ENCODE measurements at regions not wholly inside any gene's neighbourhood (a gene's known extent, or its start where the extent isn't known, plus 50 kb on each side); places are given as distances from the start of the nearest gene placed in this dataset.
"Not testable (repeated sequence)": the region's sequence is repeated elsewhere in the genome, so short reads cannot be mapped to it uniquely, and the experiment has no call there.

GRCh38 chr15:30755036-30755687 is 129.2 kb downstream of the ARHGAP11B start:
- DNase-seq (ENCODE audit: low read depth in 4 of 4, low spot score in 1 of 4) = peak; percentile 38 to 79 (median 47)

DNA sequence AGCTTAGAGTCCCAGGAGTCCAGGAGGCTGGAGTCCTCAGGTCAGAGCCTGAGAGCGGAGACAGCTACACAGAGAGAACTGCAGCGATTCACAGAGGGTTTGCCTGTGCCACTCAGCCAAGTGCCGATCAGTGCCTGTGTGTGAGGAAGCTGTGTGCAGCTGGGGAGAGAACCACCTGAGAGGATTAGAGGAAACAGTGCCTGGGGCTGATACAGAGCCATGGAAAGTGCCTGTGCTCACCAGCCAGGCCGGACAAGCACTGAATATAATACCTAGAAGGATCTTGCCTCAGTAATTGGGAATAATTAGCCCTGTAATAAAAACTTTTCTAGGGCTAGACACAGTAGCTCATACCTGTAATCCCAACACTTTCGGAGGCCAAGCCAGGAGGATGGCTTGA is 134.7 kb downstream of the ARHGAP11B start:
- DNase-seq (ENCODE audit: low read depth in 4 of 4, low spot score in 1 of 4) = not testable (repeated sequence)

GRCh38 chr15:30761365-30761764 is 135.4 kb downstream of the ARHGAP11B start:
- not testable (repeated sequence) for DNase-seq (ENCODE audit: low read depth in 4 of 4, low spot score in 1 of 4)

- not testable (repeated sequence) for DNase-seq (ENCODE audit: low read depth in 4 of 4, low spot score in 1 of 4)
These were observed 134.2 kb upstream of the FAN1 start for GRCh38 chr15:30769390-30770124.

DNA sequence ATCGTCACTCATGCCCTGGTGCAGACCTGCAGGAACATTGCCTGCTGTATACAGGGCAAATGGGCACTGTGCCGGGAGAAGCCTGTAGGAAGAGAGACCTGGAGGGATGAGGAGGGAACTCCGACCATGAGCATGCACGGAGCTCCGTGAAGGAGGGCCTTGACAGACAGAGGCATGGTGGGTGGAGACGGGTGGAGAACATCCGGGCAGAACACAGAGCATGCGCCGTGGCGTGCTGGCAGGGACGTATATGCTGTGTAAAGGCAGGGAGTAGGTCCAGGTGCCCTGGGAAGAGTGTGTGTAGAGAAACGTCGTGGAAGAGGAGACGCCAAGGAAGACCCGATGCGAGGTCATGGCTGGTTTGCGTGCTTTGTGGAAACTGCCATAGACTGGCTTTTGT is 133.0 kb upstream of the FAN1 start:
- DNase-seq (ENCODE audit: low read depth in 4 of 4, low spot score in 1 of 4) = no peak

GRCh38 chr15:30783019-30783418 is 120.7 kb upstream of the FAN1 start:
- DNase-seq (ENCODE audit: low read depth in 4 of 4, low spot score in 1 of 4) = no peak

GRCh38 chr15:30788595-30788994 is 115.1 kb upstream of the FAN1 start:
- no peak for DNase-seq (ENCODE audit: low read depth in 4 of 4, low spot score in 1 of 4)

DNA sequence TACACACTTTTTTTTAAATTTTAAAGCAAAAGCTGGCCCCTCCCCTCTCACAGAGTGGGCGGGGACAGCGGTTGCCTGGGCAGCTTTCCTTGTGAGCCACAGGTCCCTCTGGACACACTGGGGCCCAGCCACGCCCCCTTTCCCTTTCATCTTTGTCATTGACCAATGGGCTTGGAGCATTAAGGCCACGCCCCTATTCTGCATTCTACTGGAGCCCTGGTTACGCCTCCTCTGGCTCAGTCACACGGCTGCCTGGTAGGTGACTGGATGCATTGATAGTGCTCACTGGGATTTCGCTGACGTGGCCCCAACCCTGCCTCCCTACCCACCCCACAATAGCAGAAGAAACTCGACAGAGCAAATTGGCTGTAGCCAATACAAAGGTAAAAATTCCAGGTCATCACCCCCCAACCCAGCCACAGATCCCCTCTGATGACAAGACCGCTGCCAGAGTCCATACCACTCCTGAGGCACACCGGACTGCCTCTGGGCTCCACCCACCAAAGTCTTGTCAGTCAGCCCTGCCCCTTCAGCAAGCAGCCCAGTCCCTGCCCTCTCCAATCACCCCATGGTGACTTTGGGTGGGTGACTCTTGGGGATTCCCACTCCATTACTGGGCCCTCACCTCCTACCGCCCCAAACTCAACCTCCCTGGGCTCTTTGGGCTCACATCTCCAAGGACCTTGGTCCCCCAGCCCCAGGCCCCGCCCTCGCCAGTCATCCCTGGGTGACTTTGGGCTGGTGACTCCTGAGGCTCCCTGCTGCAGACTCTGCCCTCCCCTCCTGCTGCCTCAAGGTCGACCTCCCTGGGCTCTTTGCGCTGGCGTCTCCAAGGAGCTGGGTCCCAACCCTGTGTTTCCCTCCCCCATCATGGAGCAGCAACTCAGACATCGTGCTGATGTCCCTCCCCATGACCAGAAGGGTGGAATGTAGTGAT is 112.2 kb upstream of the FAN1 start:
- DNase-seq (ENCODE audit: low read depth in 4 of 4, low spot score in 1 of 4) = no peak

DNA sequence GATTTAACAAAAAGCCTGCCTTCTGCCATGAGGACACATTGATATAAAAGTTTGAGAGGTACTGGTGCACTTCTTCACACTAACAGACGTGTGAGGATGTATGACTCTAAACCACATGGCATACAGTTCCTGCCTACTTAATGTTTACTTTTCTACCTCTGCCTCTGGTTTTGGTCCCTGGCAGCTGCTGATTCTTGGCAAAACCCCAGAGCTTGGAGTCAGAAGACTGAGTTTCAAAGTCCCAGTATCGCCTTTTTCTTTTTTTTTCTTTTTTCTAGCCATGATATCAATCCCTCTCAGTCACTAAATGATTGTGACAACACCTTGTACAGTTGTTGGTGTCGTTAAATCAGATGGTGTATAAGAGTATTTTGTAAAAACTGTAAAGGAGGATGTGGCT is 110.9 kb upstream of the FAN1 start:
- DNase-seq (ENCODE audit: low read depth in 4 of 4, low spot score in 1 of 4) = not testable (repeated sequence)

DNA sequence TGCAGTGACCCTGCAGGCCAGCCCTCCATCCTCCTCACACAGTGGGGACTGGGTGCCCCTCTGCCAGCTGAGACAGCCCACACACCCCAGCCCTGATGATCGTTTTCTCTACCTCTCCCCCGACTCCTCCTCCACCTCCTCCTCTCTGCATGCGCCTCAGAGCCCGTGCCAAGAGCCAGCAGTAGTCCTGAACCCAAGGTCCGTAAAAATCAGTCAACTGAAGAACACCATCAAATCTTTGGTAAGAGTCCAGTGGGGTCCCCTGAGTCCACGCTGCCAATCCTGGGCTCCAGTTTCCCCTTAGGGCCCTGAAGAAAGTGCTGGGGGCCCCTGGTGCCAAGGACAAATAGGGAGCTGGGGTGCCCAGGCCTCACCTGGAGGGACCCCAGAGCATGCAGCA is 109.3 kb upstream of the FAN1 start:
- DNase-seq (ENCODE audit: low read depth in 4 of 4, low spot score in 1 of 4) = no peak

GRCh38 chr15:30799565-30799964 is 104.2 kb upstream of the FAN1 start:
- DNase-seq (ENCODE audit: low read depth in 4 of 4, low spot score in 1 of 4) = not testable (repeated sequence)

DNA sequence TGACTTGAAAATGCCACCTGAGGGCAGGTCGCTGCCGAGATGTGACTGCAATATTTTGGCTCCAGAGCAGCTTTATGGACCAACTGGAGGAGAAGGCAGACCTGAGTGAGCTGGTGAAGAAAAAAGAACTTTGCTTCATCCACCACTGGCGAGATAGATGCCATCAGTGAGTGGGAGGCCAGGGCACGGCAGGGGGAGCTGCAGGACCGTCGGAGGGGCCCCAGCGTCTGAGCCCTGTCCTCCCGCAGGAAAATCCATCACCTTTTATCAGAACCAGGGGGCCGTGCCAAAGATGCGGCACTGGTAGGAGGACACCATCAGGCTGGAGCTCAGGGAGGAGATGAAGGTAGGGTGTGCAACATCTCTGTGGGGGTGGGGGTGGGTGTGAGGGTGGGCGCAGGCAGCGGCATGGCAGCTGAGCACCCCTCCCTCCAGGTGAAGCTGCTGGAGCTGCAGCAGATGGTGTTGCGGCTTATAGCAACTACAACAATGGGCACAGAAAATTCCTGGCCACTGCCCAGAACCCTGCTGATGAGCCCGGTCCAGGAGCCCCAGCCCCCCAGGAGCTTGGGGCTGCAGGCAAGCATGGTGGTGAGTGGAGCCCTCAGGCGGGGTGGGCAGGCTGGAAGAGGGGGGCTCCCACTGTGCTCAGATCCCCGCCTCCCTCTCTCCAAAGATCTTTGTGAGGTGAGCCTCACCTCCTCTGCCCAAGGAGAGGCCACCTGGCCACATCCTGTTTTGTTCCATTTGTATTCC is 102.4 kb upstream of the FAN1 start:
- DNase-seq (ENCODE audit: low read depth in 4 of 4, low spot score in 1 of 4) = not testable (repeated sequence)

GRCh38 chr15:30802001-30802400 is 101.7 kb upstream of the FAN1 start:
- DNase-seq (ENCODE audit: low read depth in 4 of 4, low spot score in 1 of 4) = not testable (repeated sequence)

GRCh38 chr15:30803703-30804102 is 100.0 kb upstream of the FAN1 start:
- not testable (repeated sequence) for DNase-seq (ENCODE audit: low read depth in 4 of 4, low spot score in 1 of 4)

- DNase-seq (ENCODE audit: low read depth in 4 of 4, low spot score in 1 of 4) = no peak
These were observed 87.3 kb upstream of the FAN1 start for GRCh38 chr15:30816430-30816829.

GRCh38 chr15:30823068-30823813 is 80.5 kb upstream of the FAN1 start:
- peak in 3 of 4 experiments; percentile 16 to 33 (median 23) for DNase-seq (ENCODE audit: low read depth in 4 of 4, low spot score in 1 of 4)

GRCh38 chr15:30824518-30825195 is 79.1 kb upstream of the FAN1 start:
- no peak for DNase-seq (ENCODE audit: low read depth in 4 of 4, low spot score in 1 of 4)

DNA sequence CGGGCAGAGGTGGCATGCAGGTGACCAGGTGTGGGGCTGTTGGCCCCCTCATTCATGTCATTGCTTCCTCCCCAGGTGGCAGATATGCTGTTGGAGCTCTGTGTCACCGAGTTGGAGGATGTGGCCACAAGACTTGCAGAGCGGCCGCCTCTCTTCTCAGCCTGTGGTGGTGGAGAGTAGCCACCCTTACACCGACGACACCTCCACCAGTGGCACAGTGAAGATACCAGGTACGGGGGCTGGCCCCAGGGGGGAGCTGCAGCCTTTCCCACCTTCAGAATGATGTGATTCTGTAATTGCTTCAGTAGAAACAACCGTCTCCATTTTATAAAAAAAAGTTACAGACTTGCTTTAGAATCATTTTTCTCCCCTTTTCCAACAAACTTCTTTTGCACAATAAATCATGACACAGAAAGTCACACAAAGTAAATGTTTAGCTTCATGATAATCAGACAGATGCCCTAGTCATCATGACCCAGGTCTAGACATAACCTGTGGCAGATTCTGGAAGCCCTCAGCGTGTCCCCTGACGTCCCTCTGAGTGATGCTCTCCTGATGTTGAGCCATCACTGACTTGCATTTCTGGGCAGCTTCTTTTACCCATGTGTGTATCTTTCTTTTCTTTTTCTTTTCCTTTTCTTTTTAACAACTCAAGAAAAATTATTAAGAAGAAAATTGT is 76.0 kb upstream of the FAN1 start:
- DNase-seq (ENCODE audit: low read depth in 4 of 4, low spot score in 1 of 4) = no peak

DNA sequence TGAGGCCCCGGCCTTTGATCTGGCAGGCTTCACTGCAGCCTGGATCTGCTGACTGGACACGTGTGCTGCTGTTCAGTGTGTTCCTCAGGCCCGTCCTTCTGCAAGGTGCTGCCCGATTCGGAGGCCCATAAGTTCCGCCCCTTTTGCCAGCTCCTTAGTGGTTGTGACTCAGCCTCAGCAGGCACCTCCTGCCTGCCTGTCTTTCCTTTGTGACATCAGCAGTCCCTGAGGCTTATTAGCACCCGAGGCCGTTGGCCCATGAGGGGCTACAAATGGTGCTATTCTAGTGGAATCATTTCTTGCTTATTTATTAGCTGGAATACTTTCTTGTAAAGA is 75.4 kb upstream of the FAN1 start:
- not testable (repeated sequence) for DNase-seq (ENCODE audit: low read depth in 4 of 4, low spot score in 1 of 4)

All from stimulated activated CD4-positive, alpha-beta T cell treated with anti-CD3 and anti-CD28 coated beads, Interleukin-1b, Interleukin-23, amount 100 ng/mL, for 24 hours (primary cell).